GM21825 (cell line): ENCODE measurements at regions not wholly inside any gene's neighbourhood (a gene's known extent, or its start where the extent isn't known, plus 50 kb on each side); places are given as distances from the start of the nearest gene placed in this dataset.
"Not testable (repeated sequence)": the region's sequence is repeated elsewhere in the genome, so short reads cannot be mapped to it uniquely, and the experiment has no call there.

Experiments
- ATAC-seq: cut with Tn5 transposase; IDR thresholded peaks from one replicate; pipeline ENCODE4 v1.9.1; 2021; ENCODE audit warnings: mild to moderate bottlenecking, moderate library complexity; ENCODE audit not compliant: unreplicated experiment

DNA sequence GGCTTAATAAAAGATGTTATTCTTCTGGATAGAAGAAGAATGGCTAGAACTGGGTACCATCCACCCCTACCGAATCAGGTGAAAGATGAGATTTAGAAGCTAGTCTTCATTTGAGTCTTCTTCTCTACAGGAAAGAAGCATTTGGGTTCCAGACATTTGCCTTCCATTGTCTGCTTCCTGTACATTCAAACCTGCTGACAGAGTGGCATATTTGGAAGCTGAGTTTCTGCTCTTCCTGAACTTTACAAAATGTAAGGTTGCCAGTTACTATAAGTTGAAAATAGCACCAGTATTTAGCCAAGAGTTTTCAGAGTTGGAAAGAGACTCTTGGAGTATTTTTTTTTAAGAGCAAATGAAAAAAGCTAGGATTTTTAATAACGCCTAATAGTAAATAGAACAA, 525.4 kb upstream of the TLE4 start:
- no peak for ATAC-seq

GRCh38 chr9:79049371-79049770, 522.4 kb upstream of the TLE4 start:
- ATAC-seq: no peak

DNA sequence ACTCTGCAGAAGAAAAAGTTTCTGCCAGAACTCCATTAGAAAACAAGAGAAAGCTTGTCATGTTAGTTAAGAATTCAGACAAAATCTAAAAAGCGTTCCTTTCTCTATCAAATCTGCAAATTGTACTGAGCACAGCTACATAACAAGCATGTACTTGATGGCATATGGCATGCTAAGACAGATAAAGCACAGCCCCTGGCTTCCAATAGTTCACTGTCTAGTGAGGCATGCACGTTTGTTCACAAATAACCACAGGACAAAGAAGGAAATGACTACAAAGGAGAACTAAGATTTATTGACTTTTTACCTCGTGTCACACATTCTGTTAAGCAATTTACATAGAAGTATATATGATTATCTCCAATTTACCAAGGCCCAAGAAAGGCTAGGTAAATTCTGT, 518.2 kb upstream of the TLE4 start:
- ATAC-seq: no peak

GRCh38 chr9:79054500-79054899, 517.3 kb upstream of the TLE4 start:
- no peak for ATAC-seq

DNA sequence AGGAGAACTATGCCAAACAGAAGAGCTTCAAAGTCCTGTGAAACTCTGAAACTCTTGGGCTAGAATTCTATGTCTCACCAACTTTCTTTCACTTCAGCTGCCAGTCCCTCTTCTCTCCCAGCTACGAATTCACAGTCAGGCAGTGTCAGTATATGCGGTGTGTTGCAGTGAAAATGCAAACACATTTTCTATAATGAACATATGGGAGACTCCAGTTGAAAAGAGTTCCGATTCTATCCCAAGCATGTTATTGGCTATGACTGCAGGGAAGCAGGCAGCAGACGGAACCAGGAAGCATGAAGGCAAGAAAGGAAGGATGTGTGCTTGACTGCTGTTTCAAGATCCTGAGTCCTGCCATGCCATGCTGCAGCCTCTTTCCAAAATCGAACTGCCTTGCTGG, 515.7 kb upstream of the TLE4 start:
- no peak for ATAC-seq

GRCh38 chr9:79057576-79057975, 514.2 kb upstream of the TLE4 start:
- ATAC-seq: no peak

DNA sequence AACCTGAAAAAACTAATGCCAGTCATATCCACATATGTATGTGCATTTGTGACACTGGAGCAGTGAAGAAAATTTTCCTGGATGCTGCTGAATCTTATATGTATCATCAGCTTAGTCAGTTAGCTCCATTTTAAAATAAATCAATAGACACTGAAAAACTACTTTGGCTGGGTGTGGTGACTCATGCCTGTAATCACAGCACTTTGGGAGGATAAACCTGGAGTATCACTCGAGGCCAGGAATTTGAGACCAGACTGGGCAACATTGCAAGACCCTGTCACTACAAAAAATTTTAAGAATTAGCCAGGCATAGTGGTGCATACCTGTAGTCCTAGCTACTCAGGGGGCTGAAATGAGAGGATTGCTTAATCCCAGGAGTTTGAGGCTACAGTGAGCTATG, 511.0 kb upstream of the TLE4 start:
- no peak for ATAC-seq

GRCh38 chr9:79061752-79062616, 509.8 kb upstream of the TLE4 start:
- no peak for ATAC-seq

DNA sequence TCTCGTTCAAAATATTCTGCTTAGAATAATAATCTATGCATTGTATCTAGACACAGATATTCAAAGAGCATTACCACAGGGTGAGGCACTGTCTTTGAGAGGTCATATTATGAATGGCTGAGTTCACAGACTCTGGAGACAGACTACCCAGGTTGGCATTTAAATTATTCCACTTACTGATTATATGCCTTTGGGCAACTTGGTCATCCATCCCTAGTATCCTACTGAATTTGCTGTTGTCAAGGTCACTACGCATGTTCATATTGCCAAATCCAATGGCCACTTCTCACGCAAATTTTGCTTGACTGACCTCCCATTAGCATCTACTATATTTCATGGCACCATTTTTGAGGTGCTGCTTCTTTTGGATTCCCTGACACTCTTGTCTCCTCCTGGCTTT, 498.6 kb upstream of the TLE4 start:
- no peak for ATAC-seq

DNA sequence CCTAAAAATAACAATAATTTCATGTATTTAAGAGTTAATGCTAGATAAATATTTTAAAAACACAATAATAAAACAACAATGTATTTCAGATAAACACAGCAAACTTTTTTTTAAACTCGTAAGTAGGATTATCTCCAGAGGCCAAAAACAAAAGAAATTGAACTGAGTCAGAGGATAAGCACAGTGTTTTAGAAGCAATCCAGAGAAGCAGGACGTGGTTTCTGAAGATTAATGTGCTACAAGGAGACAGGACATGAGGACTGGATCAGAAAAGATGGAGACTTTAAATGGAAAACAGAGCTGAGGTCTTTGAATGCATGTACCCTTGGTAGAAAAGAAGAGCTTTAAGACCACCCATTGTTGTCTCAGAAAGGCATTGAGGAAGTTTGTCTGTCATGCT, 491.2 kb upstream of the TLE4 start:
- ATAC-seq: no peak

GRCh38 chr9:79083621-79084020, 488.1 kb upstream of the TLE4 start:
- ATAC-seq: no peak

DNA sequence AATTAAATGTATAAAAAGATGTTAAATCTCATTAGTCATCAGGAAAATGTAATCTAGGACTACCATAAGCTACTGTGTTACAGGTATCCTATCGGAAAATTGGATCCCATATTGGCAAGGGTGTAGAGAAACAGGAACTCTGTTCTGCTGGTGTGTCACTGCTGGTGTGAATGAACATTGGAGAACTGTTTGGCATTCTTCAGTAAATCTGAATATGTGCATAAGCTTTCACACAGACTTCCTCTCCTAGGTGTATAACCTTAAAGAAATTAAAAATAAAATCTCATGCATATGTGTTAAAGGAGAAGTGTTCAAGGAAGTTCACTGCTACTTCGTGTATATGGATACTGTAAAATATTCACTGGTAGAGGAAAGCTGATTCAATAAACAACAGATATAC, 484.6 kb upstream of the TLE4 start:
- ATAC-seq: no peak

DNA sequence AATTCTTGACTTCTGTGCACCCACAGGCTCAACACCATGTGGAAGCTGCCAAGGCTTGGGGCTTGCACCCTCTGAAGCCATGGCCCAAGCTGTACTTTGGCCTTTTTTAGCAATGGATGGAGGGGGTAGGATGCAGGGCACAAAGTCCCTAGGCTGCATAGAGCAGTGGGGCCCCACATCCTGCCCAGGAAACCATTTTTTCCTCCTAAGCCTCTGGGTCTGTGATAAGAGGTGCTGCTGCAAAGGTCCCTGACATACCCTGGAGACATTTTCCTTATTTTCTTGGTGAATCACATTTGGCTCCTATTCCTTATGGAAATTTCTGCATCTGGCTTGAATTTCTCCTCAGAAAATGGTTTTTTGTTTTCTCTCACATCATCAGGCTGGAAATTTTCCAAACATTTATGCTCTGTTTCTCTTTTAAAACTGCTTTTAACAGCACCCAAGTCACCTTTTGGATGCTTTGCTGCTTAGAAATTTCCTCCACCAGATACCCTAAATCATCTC, 482.7 kb upstream of the TLE4 start:
- no peak for ATAC-seq

GRCh38 chr9:79089851-79090250, 481.9 kb upstream of the TLE4 start:
- ATAC-seq: not testable (repeated sequence)

DNA sequence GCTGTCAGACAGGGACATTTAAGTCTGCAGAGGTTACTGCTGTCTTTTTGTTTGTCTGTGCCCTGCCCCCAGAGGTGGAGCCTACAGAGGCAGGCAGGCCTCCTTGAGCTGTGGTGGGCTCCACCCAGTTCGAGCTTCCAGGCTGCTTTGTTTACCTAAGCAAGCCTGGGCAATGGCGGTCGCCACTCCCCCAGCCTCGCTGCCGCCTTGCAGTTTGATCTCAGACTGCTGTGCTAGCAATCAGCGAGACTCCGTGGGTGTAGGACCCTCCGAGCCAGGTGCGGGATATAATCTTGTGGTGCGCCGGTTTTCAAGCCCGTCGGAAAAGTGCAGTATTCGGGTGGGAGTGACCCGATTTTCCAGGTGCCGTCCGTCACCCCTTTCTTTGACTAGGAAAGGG, 468.5 kb upstream of the TLE4 start:
- ATAC-seq: not testable (repeated sequence)

DNA sequence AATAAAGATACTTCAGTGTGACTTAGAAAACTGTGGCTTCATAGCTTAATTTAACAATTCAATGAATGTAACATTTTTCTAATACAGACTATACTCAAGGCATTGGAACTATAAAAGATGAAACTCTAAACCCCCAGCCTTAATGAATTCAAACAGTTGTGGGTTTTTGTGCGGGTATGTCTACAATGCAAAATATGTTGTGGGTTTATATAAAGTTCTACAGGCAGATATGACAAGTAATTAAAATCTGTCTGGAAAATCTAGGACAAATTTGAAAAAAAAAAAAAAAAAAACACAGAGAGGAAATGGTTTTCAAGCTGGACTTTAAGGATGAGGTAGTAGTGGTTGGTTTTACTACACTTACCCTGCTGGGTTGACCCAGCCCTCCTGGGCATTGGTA, 467.5 kb upstream of the TLE4 start:
- no peak for ATAC-seq

GRCh38 chr9:79104951-79105350, 466.8 kb upstream of the TLE4 start:
- ATAC-seq: no peak

DNA sequence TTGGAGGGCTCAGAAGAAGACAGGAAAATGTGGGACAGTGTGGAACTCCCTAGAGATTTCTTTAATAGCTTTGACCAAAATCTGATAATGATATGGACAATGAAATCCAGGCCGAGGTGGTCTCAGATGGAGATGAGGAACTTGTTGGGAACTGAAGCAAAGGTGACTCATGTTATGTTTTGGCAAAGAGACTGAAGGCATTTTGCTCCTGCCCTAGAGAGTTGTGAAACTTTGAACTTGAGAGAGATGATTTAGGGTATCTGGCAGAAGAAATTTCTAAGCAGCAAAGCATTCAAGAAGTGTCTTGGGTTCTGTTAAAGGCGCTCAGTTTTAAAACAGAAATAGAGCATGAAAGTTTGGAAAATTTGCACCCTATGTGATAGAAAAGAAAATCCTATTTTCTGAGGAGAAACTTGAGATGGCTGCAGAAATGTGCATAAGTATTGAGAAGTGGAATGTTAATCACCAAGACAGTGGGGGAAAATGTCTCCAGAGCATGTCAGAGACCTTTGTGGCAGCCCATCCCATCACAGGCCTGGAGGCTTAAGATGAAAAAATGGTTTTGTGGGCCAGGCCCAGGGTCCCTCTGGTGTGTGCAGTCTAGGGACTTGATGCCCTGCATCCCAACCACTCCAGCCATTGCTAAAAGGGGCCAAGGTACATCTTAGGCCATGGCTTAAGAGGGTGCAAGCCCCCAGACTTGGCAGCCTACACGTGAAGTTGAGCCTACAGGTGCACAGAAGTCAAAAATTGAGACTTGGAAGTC, 463.7 kb upstream of the TLE4 start:
- ATAC-seq: no peak

- no peak for ATAC-seq
Measured at GRCh38 chr9:79111653-79112052, 460.1 kb upstream of the TLE4 start.

- no peak for ATAC-seq
Measured at GRCh38 chr9:79115176-79115575, 456.6 kb upstream of the TLE4 start.

DNA sequence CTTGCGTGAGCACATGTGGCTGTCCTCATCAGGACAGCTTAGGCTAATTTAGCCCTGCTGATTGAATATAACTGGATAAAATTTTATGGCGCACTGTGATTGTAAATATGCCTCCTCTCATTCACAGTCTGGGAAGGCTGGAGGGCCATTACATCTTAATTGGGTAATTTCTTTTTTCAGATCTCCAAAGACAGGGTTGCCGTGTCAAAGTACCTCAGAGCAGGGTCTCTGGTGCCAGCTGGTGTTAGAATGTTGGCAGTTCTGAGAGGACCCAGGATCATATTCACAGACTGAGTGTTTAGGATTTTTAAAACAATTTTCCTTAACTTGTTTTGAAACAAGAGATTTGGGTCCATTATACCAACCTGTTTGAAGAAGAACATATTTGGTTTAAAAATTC, 455.7 kb upstream of the TLE4 start:
- no peak for ATAC-seq

DNA sequence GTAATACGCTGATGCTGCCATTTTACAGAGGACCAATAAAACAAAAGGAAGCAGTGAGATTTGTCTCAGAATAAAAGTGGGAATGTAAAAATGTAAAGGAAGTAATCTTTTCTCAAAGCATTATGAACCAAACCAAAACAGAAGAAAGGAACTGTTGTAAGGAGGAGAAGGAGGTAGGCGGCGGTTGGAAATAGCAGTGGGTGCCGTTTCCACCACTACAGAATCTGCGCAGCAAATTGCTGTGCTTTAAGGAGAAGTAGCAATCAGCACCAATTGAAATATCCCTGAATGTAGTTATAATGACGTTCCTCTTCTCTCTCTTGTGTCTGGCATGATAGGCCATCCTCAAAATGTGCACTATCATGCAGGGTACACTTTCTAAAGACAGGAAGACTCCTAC, 455.1 kb upstream of the TLE4 start:
- ATAC-seq: no peak
